ENCODE measurements at regions not wholly inside any gene's neighbourhood (a gene's known extent, or its start where the extent isn't known, plus 50 kb on each side); places are given as distances from the start of the nearest gene placed in this dataset.

DNA sequence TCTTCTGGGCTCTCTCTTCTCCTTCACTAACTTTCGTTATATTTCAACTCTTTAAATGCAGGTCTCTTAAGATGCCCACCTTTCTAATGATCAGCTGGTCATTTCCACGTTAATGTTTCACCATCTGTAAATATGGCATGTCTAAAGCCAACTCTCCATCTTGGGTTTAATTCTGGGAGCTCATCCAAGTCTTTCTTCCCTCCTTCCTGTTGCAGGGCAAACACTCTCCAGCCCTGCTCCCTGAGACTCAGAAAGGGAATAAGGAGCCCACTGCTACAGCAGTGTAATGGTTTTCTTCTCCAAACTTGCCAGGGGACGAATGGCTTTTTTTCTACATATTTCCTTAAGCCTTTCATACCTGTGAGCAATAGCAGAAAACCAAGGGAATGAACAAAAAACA, 73.3 kb upstream of the SOX1 start:
- intact Hi-C loops (cut with DNase I), result no loop called here

GRCh38 chr13:111994578-111994977, 72.4 kb upstream of the SOX1 start:
- H3K4me1 ChIP-seq, result no peaks in the 10 kb centered on the region
- no peaks in the 10 kb centered on the region for H3K27me3 ChIP-seq (ENCODE audit: low read depth)
- H3K27ac ChIP-seq, result no peak overlapping the region
- intact Hi-C loops (cut with DNase I), result no loop called here
- DNase-seq (no peak), ATAC-seq (no peak)
- H3K36me3 ChIP-seq, result no peaks in the 10 kb centered on the region
- no peak overlapping the region for H3K4me3 ChIP-seq
- peaks cover 13% of the 10 kb centered on the region for H3K9me3 ChIP-seq
- TF ChIP-seq, protein P1, sequence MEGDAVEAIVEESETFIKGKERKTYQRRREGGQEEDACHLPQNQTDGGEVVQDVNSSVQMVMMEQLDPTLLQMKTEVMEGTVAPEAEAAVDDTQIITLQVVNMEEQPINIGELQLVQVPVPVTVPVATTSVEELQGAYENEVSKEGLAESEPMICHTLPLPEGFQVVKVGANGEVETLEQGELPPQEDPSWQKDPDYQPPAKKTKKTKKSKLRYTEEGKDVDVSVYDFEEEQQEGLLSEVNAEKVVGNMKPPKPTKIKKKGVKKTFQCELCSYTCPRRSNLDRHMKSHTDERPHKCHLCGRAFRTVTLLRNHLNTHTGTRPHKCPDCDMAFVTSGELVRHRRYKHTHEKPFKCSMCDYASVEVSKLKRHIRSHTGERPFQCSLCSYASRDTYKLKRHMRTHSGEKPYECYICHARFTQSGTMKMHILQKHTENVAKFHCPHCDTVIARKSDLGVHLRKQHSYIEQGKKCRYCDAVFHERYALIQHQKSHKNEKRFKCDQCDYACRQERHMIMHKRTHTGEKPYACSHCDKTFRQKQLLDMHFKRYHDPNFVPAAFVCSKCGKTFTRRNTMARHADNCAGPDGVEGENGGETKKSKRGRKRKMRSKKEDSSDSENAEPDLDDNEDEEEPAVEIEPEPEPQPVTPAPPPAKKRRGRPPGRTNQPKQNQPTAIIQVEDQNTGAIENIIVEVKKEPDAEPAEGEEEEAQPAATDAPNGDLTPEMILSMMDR (IDR thresholded peaks at IDR 0.05), result no peak

More for the DNA sequence above, 73.3 kb upstream of the SOX1 start:
- ATAC-seq (peak; percentile 58 to 61), DNase-seq (no peak)
- Histone ChIP-seq H3K9me3 (peaks cover 13% of the 10 kb centered on the region), H3K27me3 (ENCODE audit: low read depth) (no peaks in the 10 kb centered on the region), H3K4me3 (no peak overlapping the region), H3K36me3 (no peaks in the 10 kb centered on the region), H3K27ac (no peak overlapping the region), H3K4me1 (no peaks in the 10 kb centered on the region)
- TF ChIP-seq, protein P1 (IDR thresholded peaks at IDR 0.05), result no peak

DNA sequence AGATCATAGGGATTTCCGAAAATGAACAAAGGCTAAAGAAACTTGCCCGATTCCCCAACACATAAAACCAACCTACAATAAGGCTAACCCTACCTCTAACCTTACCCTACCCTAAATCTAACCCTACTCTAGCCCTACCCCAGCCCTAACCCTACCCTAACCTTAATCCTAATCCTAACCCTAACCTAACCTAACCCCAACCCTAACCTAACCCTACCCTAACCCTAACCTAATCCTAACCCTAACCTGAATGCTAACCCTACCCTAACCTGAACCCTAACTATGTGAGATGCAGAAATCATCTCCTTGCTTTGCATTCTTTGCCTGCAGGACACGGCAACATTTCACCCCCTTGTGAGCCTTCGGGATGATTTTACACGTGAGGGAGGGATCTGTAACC, 67.6 kb upstream of the SOX1 start:
- no peaks in the 10 kb centered on the region for H3K9me3 ChIP-seq
- no peak overlapping the region for H3K4me3 ChIP-seq
- intact Hi-C loops (cut with DNase I), result no loop called here
- TF ChIP-seq, protein P1 (IDR thresholded peaks at IDR 0.05), result no peak
- no peaks in the 10 kb centered on the region for H3K36me3 ChIP-seq
- ATAC-seq (no peak), DNase-seq (no peak)
- no peaks in the 10 kb centered on the region for H3K4me1 ChIP-seq
- H3K27ac ChIP-seq, result no peak overlapping the region
- no peaks in the 10 kb centered on the region for H3K27me3 ChIP-seq (ENCODE audit: low read depth)

- Histone ChIP-seq H3K27me3 (ENCODE audit: low read depth) (no peaks in the 10 kb centered on the region), H3K27ac (no peak overlapping the region), H3K36me3 (no peaks in the 10 kb centered on the region), H3K9me3 (no peaks in the 10 kb centered on the region), H3K4me1 (no peaks in the 10 kb centered on the region), H3K4me3 (no peak overlapping the region)
- ATAC-seq (no peak), DNase-seq (no peak)
- TF ChIP-seq, protein P1 (IDR thresholded peaks at IDR 0.05), result no peak
- intact Hi-C loops (cut with DNase I), result no loop called here
These were observed 66.1 kb upstream of the SOX1 start for GRCh38 chr13:112000888-112001287.

- TF ChIP-seq, protein P1 (IDR thresholded peaks at IDR 0.05), result no peak
- DNase-seq (no peak), ATAC-seq (no peak)
- Histone ChIP-seq H3K9me3 (no peaks in the 10 kb centered on the region), H3K4me1 (no peaks in the 10 kb centered on the region), H3K4me3 (no peak overlapping the region), H3K27me3 (ENCODE audit: low read depth) (no peaks in the 10 kb centered on the region), H3K27ac (no peak overlapping the region), H3K36me3 (no peaks in the 10 kb centered on the region)
- intact Hi-C loops (cut with DNase I), result no loop called here
These were observed 65.4 kb upstream of the SOX1 start for GRCh38 chr13:112001571-112001970.

DNA sequence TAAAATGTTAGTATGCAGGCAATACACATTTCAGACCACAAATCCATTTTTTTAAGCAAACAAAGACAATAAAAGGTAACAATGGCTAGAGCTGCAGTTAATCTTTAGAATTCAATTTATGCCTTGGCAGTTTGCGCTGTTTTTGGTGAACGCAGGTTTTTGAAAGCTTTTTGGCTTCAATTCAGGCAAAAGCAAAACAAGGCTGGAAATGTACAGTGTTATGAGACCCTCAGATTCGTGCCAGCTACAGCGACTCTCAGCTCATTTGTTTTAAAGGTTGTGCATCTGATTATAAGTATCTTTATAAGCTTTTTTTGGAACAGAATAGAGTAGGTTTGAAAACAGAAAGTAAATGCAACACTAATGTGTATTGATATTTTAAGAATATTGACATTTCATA, 63.6 kb upstream of the SOX1 start:
- Histone ChIP-seq H3K4me1 (no peaks in the 10 kb centered on the region), H3K27ac (no peak overlapping the region), H3K9me3 (no peaks in the 10 kb centered on the region), H3K27me3 (ENCODE audit: low read depth) (no peaks in the 10 kb centered on the region), H3K4me3 (no peak overlapping the region), H3K36me3 (no peaks in the 10 kb centered on the region)
- ATAC-seq, result no peak
- intact Hi-C loops (cut with DNase I), result no loop called here
- TF ChIP-seq, protein P1 (IDR thresholded peaks at IDR 0.05), result no peak
- no peak for DNase-seq

Data from lower lobe of right lung (tissue), 2 donors.